ENCODE measurements at regions not wholly inside any gene's neighbourhood (a gene's known extent, or its start where the extent isn't known, plus 50 kb on each side); places are given as distances from the start of the nearest gene placed in this dataset.

DNA sequence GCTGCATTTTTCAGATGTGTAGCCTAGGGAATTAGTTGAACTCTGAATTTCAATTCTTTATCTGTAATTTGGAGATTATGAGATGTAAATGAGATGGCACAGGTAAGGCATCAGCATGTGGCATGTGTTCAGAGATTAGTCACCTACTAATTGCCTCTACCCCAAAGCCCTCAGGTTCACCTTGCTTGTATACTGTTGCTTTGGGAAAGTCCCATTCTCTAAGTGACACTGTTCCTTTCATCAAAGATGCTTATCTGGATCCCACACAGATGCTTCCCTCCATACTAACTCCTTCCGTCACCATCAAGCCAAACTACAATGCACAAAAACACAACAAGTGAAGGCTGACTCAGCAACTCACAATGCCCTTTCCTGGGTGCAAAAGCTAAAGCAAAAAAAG lies 143.7 kb downstream of the LRATD1 start:
- TF ChIP-seq SIN3A (IDR thresholded peaks at IDR 0.05; ENCODE audit: low read depth): no peak
- TF ChIP-seq, protein P1, sequence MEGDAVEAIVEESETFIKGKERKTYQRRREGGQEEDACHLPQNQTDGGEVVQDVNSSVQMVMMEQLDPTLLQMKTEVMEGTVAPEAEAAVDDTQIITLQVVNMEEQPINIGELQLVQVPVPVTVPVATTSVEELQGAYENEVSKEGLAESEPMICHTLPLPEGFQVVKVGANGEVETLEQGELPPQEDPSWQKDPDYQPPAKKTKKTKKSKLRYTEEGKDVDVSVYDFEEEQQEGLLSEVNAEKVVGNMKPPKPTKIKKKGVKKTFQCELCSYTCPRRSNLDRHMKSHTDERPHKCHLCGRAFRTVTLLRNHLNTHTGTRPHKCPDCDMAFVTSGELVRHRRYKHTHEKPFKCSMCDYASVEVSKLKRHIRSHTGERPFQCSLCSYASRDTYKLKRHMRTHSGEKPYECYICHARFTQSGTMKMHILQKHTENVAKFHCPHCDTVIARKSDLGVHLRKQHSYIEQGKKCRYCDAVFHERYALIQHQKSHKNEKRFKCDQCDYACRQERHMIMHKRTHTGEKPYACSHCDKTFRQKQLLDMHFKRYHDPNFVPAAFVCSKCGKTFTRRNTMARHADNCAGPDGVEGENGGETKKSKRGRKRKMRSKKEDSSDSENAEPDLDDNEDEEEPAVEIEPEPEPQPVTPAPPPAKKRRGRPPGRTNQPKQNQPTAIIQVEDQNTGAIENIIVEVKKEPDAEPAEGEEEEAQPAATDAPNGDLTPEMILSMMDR (IDR thresholded peaks at IDR 0.05 in 2 of 3, conservative IDR thresholded peaks at IDR 0.05 in 1 of 3; ENCODE audit: borderline replicate concordance in 1 of 3, insufficient read depth in 1 of 3, low read depth in 2 of 3, low read length in 2 of 3): no peak
- TF ChIP-seq, protein P2, sequence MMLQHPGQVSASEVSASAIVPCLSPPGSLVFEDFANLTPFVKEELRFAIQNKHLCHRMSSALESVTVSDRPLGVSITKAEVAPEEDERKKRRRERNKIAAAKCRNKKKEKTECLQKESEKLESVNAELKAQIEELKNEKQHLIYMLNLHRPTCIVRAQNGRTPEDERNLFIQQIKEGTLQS (IDR thresholded peaks at IDR 0.05): no peak
- TF ChIP-seq, protein P3, sequence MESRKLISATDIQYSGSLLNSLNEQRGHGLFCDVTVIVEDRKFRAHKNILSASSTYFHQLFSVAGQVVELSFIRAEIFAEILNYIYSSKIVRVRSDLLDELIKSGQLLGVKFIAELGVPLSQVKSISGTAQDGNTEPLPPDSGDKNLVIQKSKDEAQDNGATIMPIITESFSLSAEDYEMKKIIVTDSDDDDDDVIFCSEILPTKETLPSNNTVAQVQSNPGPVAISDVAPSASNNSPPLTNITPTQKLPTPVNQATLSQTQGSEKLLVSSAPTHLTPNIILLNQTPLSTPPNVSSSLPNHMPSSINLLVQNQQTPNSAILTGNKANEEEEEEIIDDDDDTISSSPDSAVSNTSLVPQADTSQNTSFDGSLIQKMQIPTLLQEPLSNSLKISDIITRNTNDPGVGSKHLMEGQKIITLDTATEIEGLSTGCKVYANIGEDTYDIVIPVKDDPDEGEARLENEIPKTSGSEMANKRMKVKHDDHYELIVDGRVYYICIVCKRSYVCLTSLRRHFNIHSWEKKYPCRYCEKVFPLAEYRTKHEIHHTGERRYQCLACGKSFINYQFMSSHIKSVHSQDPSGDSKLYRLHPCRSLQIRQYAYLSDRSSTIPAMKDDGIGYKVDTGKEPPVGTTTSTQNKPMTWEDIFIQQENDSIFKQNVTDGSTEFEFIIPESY (IDR thresholded peaks at IDR 0.05; ENCODE audit: extremely low read depth, insufficient replicate concordance, low read length): no peak
- no peak for TF ChIP-seq SRF (IDR thresholded peaks at IDR 0.05; ENCODE audit: low read depth)
- TF ChIP-seq ELF1 (IDR thresholded peaks at IDR 0.05; ENCODE audit: borderline replicate concordance, low read depth): no peak
- no peak for TF ChIP-seq POLR2A (IDR thresholded peaks at IDR 0.05; ENCODE audit: borderline replicate concordance, extremely low read depth, insufficient read depth, insufficient read length)
- TF ChIP-seq FOSL1 (IDR thresholded peaks at IDR 0.05; ENCODE audit: low read depth): no peak
- no peak for TF ChIP-seq SP1 (IDR thresholded peaks at IDR 0.05; ENCODE audit: low read depth)
- Histone ChIP-seq H3K27ac (ENCODE audit: low read depth, low read length) (no peak overlapping the region), H3K36me3 (ENCODE audit: control insufficient read depth in 1 of 2, insufficient read depth in 2 of 2, low read length in 2 of 2) (no peaks in the 10 kb centered on the region), H2AFZ (ENCODE audit: low read depth, low read length, poor library complexity, severe bottlenecking) (no peak overlapping the region), H3K4me2 (ENCODE audit: low read length) (no peak overlapping the region), H3K4me1 (ENCODE audit: control insufficient read depth in 1 of 2, insufficient read depth in 2 of 2, low read length in 2 of 2) (no peaks in the 10 kb centered on the region), H3K4me3 (replicated peaks in 1 of 2; ENCODE audit: low read depth in 1 of 2, low read length in 2 of 2) (no peak overlapping the region), H3K79me2 (ENCODE audit: insufficient read depth, low read length) (no peaks in the 10 kb centered on the region), H3K27me3 (ENCODE audit: insufficient read depth, low read length) (no peaks in the 10 kb centered on the region), H3K9me2 (ENCODE audit: insufficient read depth) (no peaks in the 10 kb centered on the region), H3K9ac (ENCODE audit: low read length) (no peak overlapping the region), H4K20me1 (ENCODE audit: insufficient read depth) (no peaks in the 10 kb centered on the region), H3K9me3 (ENCODE audit: control insufficient read depth in 1 of 2, insufficient read depth in 1 of 2, low read depth in 1 of 2, low read length in 2 of 2) (peaks cover 0 to 14% of the 10 kb centered on the region in 2 experiments; a peak in 2 of 4 replicates)
- ChIA-PET RAD21 (ENCODE audit: low non-redundant PET in 1 of 2, low total read pairs in 2 of 2, uncharacterized antibody in 2 of 2, unreplicated experiment in 2 of 2) (no interaction called here), CTCF (no interaction called here), POLR2A (no interaction called here)
- no TSS peak for BruUV-seq (replicated peaks)
- DNase-seq (ENCODE audit: low read depth, low spot score) (no peak), ATAC-seq (no peak)
- intact Hi-C loops (cut with micrococcal nuclease): no loop called here
